C4-2B (cell line): ENCODE measurements at regions not wholly inside any gene's neighbourhood (a gene's known extent, or its start where the extent isn't known, plus 50 kb on each side); places are given as distances from the start of the nearest gene placed in this dataset.

Experiments used
- H3K27ac ChIP-seq: fragments of 450-650 bp; 2 replicates; pipeline ENCODE4 v1.5.1; 2017
- CTCF ChIP-seq: fragments of 450-650 bp; conservative IDR thresholded peaks from 2 replicates; pipeline ENCODE4 v1.5.1; 2017; ENCODE audit warnings: mild to moderate bottlenecking
- ZFX ChIP-seq: fragments of 450-650 bp; IDR thresholded peaks from 2 replicates; pipeline ENCODE4 v1.6.1; 2017

DNA sequence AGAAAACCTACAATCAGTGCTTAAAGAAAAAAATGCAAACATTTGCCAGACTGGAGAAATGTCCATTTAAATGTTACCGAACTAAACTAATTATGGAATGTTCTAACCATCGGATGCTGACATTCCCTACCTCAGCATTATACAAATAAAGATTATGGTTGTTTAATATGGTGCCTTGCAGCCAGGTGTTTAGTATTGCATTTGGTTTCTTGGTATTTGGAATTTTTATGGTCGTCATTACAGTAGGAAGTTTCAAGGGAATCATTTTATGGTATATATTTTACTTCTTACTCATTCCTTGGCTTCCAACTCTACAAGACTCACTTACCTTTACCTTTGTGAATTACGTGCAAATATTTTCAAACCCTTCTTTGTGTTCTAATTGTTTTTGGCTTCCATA, 103.1 kb upstream of the PNPLA4 start:
- TF ChIP-seq ZFX (no peak), CTCF (no peak)
- H3K27ac ChIP-seq: no peak overlapping the region

DNA sequence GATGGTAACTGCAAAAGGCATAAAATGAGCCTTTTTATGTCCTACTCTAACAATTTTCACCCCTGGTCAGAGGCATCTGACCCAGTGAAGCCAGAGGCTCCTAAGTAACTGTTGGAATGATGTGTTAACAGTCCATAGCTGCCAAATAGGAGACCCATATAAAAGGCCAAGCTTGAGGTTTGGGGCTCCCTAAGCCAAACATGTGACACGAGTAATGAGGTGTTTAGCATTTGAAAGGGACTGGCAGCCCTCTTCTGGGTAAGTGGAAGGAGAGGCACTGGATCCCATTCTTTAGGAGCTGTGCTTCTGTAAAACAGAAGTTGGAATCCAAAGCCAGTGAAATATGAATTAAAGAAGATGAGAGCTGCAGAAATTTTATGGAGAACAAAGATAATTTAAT, 100.6 kb upstream of the PNPLA4 start:
- no peak overlapping the region for H3K27ac ChIP-seq
- TF ChIP-seq ZFX (no peak), CTCF (no peak)

DNA sequence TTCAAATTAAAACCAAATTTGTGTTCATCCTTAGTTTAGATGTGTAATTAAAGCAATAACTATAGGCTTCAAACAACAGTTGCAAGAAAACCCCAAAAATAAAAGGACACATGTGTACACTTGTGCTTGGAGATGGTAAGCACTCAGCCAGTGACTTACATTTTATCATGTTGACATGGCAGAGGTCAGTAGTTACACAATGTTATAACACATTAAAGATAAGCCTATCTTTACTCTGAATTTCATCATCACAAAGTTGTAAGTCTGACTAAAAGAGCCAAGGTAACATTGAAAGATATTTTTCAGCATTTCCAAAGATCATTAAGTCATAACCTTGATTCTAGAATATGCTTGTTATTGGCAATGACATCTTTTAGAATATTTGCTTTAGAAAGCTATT, 98.5 kb upstream of the PNPLA4 start:
- H3K27ac ChIP-seq: no peak overlapping the region
- TF ChIP-seq ZFX (no peak), CTCF (no peak)

- TF ChIP-seq ZFX (no peak), CTCF (no peak)
- H3K27ac ChIP-seq: no peak overlapping the region
Measured at GRCh38 chrX:8018934-8019333, 91.7 kb upstream of the PNPLA4 start.

GRCh38 chrX:8010105-8010504, 82.9 kb upstream of the PNPLA4 start:
- no peak overlapping the region for H3K27ac ChIP-seq
- TF ChIP-seq ZFX (no peak), CTCF (no peak; the same call in 1 of the 2 replicates)

DNA sequence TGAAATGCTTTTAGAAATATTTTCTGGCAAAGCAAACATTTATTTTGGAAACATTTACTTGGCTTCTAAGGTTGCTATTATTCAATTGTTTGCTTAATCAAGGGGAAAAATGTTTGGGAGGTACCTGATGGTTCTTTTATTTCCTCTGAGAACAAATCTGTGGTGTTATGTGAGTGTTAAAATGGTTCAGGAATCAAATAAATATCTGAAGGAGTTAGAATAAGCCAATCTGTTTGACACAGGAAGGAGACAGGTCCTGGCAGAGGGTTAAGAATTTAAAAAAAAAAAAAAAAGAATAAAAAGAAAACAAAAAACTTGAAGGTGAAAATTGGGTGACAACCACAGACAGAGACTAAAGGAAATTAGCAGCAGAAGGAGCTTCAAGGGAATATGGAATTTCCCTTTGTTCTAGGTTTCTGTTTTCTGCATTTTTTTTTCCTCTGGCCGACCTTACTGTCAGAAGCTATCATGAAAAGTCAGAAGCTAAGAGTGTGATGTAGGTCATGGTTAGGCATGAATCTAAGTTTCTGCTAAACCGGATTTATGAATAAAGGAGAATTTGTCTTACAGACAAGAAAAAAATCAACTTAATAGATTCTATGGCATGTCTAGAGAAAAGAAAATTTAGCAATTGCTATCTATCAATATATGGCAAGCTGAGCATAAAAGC, 78.6 kb upstream of the PNPLA4 start:
- TF ChIP-seq ZFX: no peak
- no peak for TF ChIP-seq CTCF
- no peak overlapping the region for H3K27ac ChIP-seq

DNA sequence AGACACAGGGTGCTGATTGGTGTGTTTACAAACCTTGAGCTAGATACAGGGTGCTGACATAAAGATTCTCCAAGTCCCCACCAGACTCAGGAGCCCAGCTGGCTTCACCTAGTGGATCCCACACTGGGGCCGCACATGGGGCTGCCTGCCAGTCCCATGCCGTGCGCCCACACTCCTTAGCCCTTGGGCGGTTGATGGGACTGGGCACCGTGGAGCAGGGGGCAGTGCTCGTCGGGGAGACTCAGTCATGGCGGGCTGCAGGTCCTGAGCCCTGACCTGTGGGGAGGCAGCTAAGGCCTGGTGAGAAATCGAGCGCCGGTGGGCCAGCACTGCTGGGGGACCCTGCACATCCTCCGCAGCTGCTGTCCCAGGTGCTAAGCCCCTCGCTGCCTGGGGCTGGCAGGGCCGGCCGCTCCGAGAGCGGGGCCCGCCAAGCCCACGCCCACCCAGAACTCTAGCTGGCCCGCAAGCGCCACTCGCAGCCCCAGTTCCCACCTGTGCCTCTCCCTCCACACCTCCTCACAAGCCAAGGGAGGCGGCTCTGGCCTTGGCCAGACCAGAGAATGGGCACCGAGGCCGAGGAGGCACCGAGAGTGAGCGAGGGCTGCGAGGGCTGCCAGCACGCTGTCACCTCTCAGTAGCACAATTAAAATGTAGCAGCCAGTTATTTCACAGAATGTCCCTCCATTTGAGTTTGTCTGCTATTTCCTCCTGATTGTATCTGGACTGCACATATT, 76.1 kb upstream of the PNPLA4 start:
- no peak for TF ChIP-seq CTCF
- no peak for TF ChIP-seq ZFX
- no peak overlapping the region for H3K27ac ChIP-seq
